ENCODE measurements at regions not wholly inside any gene's neighbourhood (a gene's known extent, or its start where the extent isn't known, plus 50 kb on each side); places are given as distances from the start of the nearest gene placed in this dataset.

GRCh38 chr20:55581519-55581918, 423.8 kb downstream of the CBLN4 start:
- Histone ChIP-seq H3K79me2 (ENCODE audit: control insufficient read depth, insufficient read depth, low read length) (no peaks in the 10 kb centered on the region), H2AFZ (ENCODE audit: insufficient read depth, low read depth, low read length, poor library complexity, severe bottlenecking) (no peak overlapping the region), H3K4me1 (ENCODE audit: control insufficient read depth in 2 of 2, insufficient read depth in 2 of 2, low read length in 2 of 2) (no peaks in the 10 kb centered on the region), H3K4me3 (ENCODE audit: control extremely low read depth in 1 of 5, extremely low read depth in 1 of 5, insufficient read depth in 1 of 5, low read depth in 2 of 5, low read length in 4 of 5) (no peak overlapping the region), H4K20me1 (ENCODE audit: control insufficient read depth, insufficient read depth, low read length, poor library complexity, severe bottlenecking) (no peaks in the 10 kb centered on the region), H3K27me3 (replicated peaks in 1 of 4; ENCODE audit: control extremely low read depth in 1 of 4, control insufficient read depth in 3 of 4, insufficient read depth in 4 of 4, low read length in 3 of 4) (no peaks in the 10 kb centered on the region), H3K27ac (ENCODE audit: low read length in 2 of 2) (no peak overlapping the region), H3K9ac (ENCODE audit: low read length) (no peak overlapping the region), H3K4me2 (replicated peaks; ENCODE audit: low read depth, low read length, poor library complexity, severe bottlenecking) (no peak overlapping the region), H3K9me3 (ENCODE audit: control extremely low read depth in 1 of 3, control insufficient read depth in 2 of 3, insufficient read depth in 1 of 3, low read length in 2 of 3) (no peaks in the 10 kb centered on the region), H3K36me3 (replicated peaks in 1 of 2; ENCODE audit: control extremely low read depth in 1 of 2, control insufficient read depth in 1 of 2, extremely low read depth in 1 of 2, insufficient read depth in 2 of 2, low read length in 1 of 2) (no peaks in the 10 kb centered on the region)
- Mint-ChIP-seq H3K27ac (no peak overlapping the region), H3K4me3 (no peak overlapping the region), H3K9me3 (ENCODE audit: insufficient read depth) (peaks cover 2% of the 10 kb centered on the region), H3K27me3 (no peaks in the 10 kb centered on the region), H3K4me1 (no peaks in the 10 kb centered on the region)
- ATAC-seq (ENCODE audit: low read depth) (no peak), DNase-seq (no peak)
- ChIA-PET POLR2A (no interaction called here), CTCF (no interaction called here)
- intact Hi-C loops (cut with micrococcal nuclease), result no loop called here
- WGBS (ENCODE audit: insufficient coverage), result no CpG with 5 or more reads among the region's 4 CpGs
- TF ChIP-seq EZH2 (IDR thresholded peaks at IDR 0.05; ENCODE audit: borderline replicate concordance, insufficient read depth, low read depth, low read length, poor library complexity, severe bottlenecking) (no peak), CTCF (IDR thresholded peaks at IDR 0.05) (no peak)

DNA sequence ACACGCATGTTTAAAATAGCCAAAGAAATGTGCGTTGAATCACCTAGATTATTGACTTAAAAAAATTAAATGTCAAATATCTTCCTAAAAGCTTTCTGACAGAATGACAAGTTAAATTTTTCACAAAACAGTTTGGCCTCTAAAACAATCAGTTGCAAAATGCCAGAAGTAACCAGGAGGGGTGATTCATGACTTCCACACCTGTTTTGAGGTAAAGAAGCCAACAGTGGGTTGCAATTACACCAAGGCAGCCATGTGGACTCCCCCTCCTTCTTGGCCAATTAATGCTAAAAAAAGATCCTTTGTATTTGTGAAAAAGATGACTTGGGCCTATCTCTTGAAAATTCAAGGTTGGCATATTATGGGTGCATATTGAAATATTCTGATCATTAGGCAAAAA, 424.8 kb downstream of the CBLN4 start:
- Mint-ChIP-seq H3K4me3 (no peak overlapping the region), H3K9me3 (ENCODE audit: insufficient read depth) (peaks cover 2% of the 10 kb centered on the region), H3K27ac (no peak overlapping the region), H3K27me3 (no peaks in the 10 kb centered on the region), H3K4me1 (no peaks in the 10 kb centered on the region)
- no peak for ATAC-seq (ENCODE audit: low read depth)
- H2AFZ ChIP-seq (ENCODE audit: insufficient read depth, low read depth, low read length, poor library complexity, severe bottlenecking), result no peak overlapping the region
- ChIA-PET POLR2A (no interaction called here), CTCF (no interaction called here)
- H3K79me2 ChIP-seq (ENCODE audit: control insufficient read depth, insufficient read depth, low read length), result no peaks in the 10 kb centered on the region
- H3K4me1 ChIP-seq (ENCODE audit: control insufficient read depth in 2 of 2, insufficient read depth in 2 of 2, low read length in 2 of 2), result no peaks in the 10 kb centered on the region
- TF ChIP-seq CTCF (IDR thresholded peaks at IDR 0.05) (no peak), EZH2 (IDR thresholded peaks at IDR 0.05; ENCODE audit: borderline replicate concordance, insufficient read depth, low read depth, low read length, poor library complexity, severe bottlenecking) (no peak)
- no peak overlapping the region for H3K4me3 ChIP-seq (ENCODE audit: control extremely low read depth in 1 of 5, extremely low read depth in 1 of 5, insufficient read depth in 1 of 5, low read depth in 2 of 5, low read length in 4 of 5)
- no peak for DNase-seq
- H3K4me2 ChIP-seq (replicated peaks; ENCODE audit: low read depth, low read length, poor library complexity, severe bottlenecking), result no peak overlapping the region
- no peaks in the 10 kb centered on the region for H3K36me3 ChIP-seq (replicated peaks in 1 of 2; ENCODE audit: control extremely low read depth in 1 of 2, control insufficient read depth in 1 of 2, extremely low read depth in 1 of 2, insufficient read depth in 2 of 2, low read length in 1 of 2)
- H3K27me3 ChIP-seq (replicated peaks in 1 of 4; ENCODE audit: control extremely low read depth in 1 of 4, control insufficient read depth in 3 of 4, insufficient read depth in 4 of 4, low read length in 3 of 4), result no peaks in the 10 kb centered on the region
- H3K27ac ChIP-seq (ENCODE audit: low read length in 2 of 2), result no peak overlapping the region
- intact Hi-C loops (cut with micrococcal nuclease), result no loop called here
- H3K9ac ChIP-seq (ENCODE audit: low read length), result no peak overlapping the region
- no peaks in the 10 kb centered on the region for H4K20me1 ChIP-seq (ENCODE audit: control insufficient read depth, insufficient read depth, low read length, poor library complexity, severe bottlenecking)
- no CpG with 5 or more reads among the region's 2 CpGs for WGBS (ENCODE audit: insufficient coverage)
- H3K9me3 ChIP-seq (ENCODE audit: control extremely low read depth in 1 of 3, control insufficient read depth in 2 of 3, insufficient read depth in 1 of 3, low read length in 2 of 3), result no peaks in the 10 kb centered on the region
